HG03135 (cell line): ENCODE measurements at regions not wholly inside any gene's neighbourhood (a gene's known extent, or its start where the extent isn't known, plus 50 kb on each side); places are given as distances from the start of the nearest gene placed in this dataset.
"Not testable (repeated sequence)": the region's sequence is repeated elsewhere in the genome, so short reads cannot be mapped to it uniquely, and the experiment has no call there.

Experiments
- ATAC-seq: cut with Tn5 transposase; IDR thresholded peaks from one replicate; pipeline ENCODE4 v1.9.1; 2021; ENCODE audit warnings: mild to moderate bottlenecking, moderate library complexity; ENCODE audit not compliant: unreplicated experiment

GRCh38 chr5:130514984-130515690 is 610.9 kb downstream of the CHSY3 start:
- no peak for ATAC-seq

- no peak for ATAC-seq
These were observed 598.4 kb downstream of the CHSY3 start for GRCh38 chr5:130502702-130503101.

- ATAC-seq = no peak
These were observed 597.0 kb downstream of the CHSY3 start for GRCh38 chr5:130501151-130501865.

- not testable (repeated sequence) for ATAC-seq
These were observed 596.2 kb downstream of the CHSY3 start for GRCh38 chr5:130500495-130500894.

GRCh38 chr5:130496215-130496614 is 592.0 kb downstream of the CHSY3 start:
- no peak for ATAC-seq

- ATAC-seq = no peak
These were observed 584.0 kb downstream of the CHSY3 start for GRCh38 chr5:130488252-130488651.

- no peak for ATAC-seq
These were observed 575.0 kb downstream of the CHSY3 start for GRCh38 chr5:130479045-130479804.

- ATAC-seq = no peak
These were observed 572.1 kb downstream of the CHSY3 start for GRCh38 chr5:130476325-130476724.

- no peak for ATAC-seq
These were observed 558.3 kb downstream of the CHSY3 start for GRCh38 chr5:130462516-130462915.

- ATAC-seq = no peak
These were observed 550.9 kb downstream of the CHSY3 start for GRCh38 chr5:130455175-130455574.

GRCh38 chr5:130452744-130453143 is 548.5 kb downstream of the CHSY3 start:
- no peak for ATAC-seq

GRCh38 chr5:130436430-130436829 is 532.2 kb downstream of the CHSY3 start:
- no peak for ATAC-seq

GRCh38 chr5:130427222-130427955 is 523.1 kb downstream of the CHSY3 start:
- no peak for ATAC-seq

- ATAC-seq = no peak
These were observed 521.2 kb downstream of the CHSY3 start for GRCh38 chr5:130425424-130425823.

GRCh38 chr5:130424341-130424740 is 520.1 kb downstream of the CHSY3 start:
- no peak for ATAC-seq

- no peak for ATAC-seq
These were observed 498.6 kb downstream of the CHSY3 start for GRCh38 chr5:130402906-130403305.

- ATAC-seq = no peak
These were observed 495.8 kb downstream of the CHSY3 start for GRCh38 chr5:130400091-130400490.

GRCh38 chr5:130398825-130399224 is 494.6 kb downstream of the CHSY3 start:
- no peak for ATAC-seq

- ATAC-seq = not testable (repeated sequence)
These were observed 493.5 kb downstream of the CHSY3 start for GRCh38 chr5:130397727-130398126.

GRCh38 chr5:130397132-130397531 is 492.9 kb downstream of the CHSY3 start:
- no peak for ATAC-seq

GRCh38 chr5:130391727-130392264 is 487.5 kb downstream of the CHSY3 start:
- ATAC-seq = not testable (repeated sequence)
